K562 (cell line): ENCODE measurements at regions not wholly inside any gene's neighbourhood (a gene's known extent, or its start where the extent isn't known, plus 50 kb on each side); places are given as distances from the start of the nearest gene placed in this dataset.

Source experiments
- ATAC-seq: fragments of 200-7000 bp; cut with Tn5 transposase; 3 replicates; pipeline ENCODE4 v1.9.1; 2020; ENCODE audit warnings: moderate library complexity
- BruUV-seq: library from RNA; stranded (reverse); fragments of 400-500 nt; replicated peaks from 2 replicates; lab custom pipeline; 2021; lab: Mats Ljungman, UMichigan
- CTCF ChIA-PET: fragments of 300-600 bp; formaldehyde crosslinking; extraction: SDS; loops from one replicate; lab custom pipeline; 2021; ENCODE audit warnings: low intra/inter-chr PET ratio; lab: Yijun Ruan, JAX
- POLR2A ChIA-PET: fragments of 300-600, 350-650 bp; sonication (Branson Sonifier 250); formaldehyde crosslinking; extraction: SDS; loops from one replicate; lab custom pipeline; 2021; ENCODE audit warnings: antibody characterized with exemption, inconsistent platforms; lab: Yijun Ruan, JAX
- DNase-seq, 4 experiments: peaks; one replicate each; pipeline versions ENCODE4 v3.0.0 to v3.0.0-alpha.2; 2011 to 2018; ENCODE audit warnings: low spot score in 3 of 4, mixed read lengths in 3 of 4; ENCODE audit errors: extremely low read depth in 1 of 4
- FAIRE-seq: peaks from 2 replicates; lab custom pipeline; 2011; peaks lifted over from hg19 to GRCh38; lab: Jason Lieb, UNC
- H2AFZ ChIP-seq: 2 replicates; pipeline ENCODE4 v1.6.0; 2011; ENCODE audit warnings: low read depth, low read length, control low read depth, inconsistent platforms
- H3K27ac ChIP-seq: fragments of 200-600 bp; 3 replicates; pipeline ENCODE4 v1.8.0; 2011; ENCODE audit warnings: low read depth, mild to moderate bottlenecking, control low read depth, inconsistent platforms, low read length, moderate library complexity, mixed read lengths; ENCODE audit errors: extremely low read depth
- H3K27me3 ChIP-seq, 2 experiments: fragments of 300-600 bp in 1 of 2; 2 replicates in 1 of 2; 3 replicates in 1 of 2; pipeline versions ENCODE4 v1.6.0 to v1.8.0; 2011; ENCODE audit warnings: inconsistent platforms in 2 of 2, low read length in 2 of 2, mild to moderate bottlenecking in 1 of 2, mixed read lengths in 1 of 2, moderate library complexity in 1 of 2; ENCODE audit not compliant: control insufficient read depth in 2 of 2, insufficient read depth in 2 of 2
- H3K36me3 ChIP-seq: fragments of 300-600 bp; 3 replicates; pipeline ENCODE4 v1.8.0; 2011; ENCODE audit warnings: mild to moderate bottlenecking, low read length, inconsistent platforms; ENCODE audit not compliant: control insufficient read depth, insufficient read depth
- H3K4me1 ChIP-seq, 2 experiments: fragments of 200-600 bp in 1 of 2; replicated peaks in 1 of 2; 2 replicates in 1 of 2; 3 replicates in 1 of 2; pipeline versions ENCODE4 v1.5.1 to v1.8.0; 2011; ENCODE audit warnings: inconsistent platforms in 2 of 2, low read length in 2 of 2, mild to moderate bottlenecking in 1 of 2, mixed read lengths in 1 of 2, moderate library complexity in 1 of 2; ENCODE audit not compliant: control insufficient read depth in 2 of 2, insufficient read depth in 2 of 2
- H3K4me2 ChIP-seq: 2 replicates; pipeline ENCODE4 v1.6.1; 2011; ENCODE audit warnings: low read length, control low read depth, inconsistent platforms, mixed read lengths; ENCODE audit not compliant: insufficient read depth
- H3K4me3 ChIP-seq: fragments of 200-600 bp; sonication (generic), shearing (Covaris generic); 2 replicates; pipeline ENCODE4 v1.5.1; 2016; ENCODE audit warnings: control low read depth, inconsistent platforms
- H3K79me2 ChIP-seq: fragments of 200-600 bp; 3 replicates; pipeline ENCODE4 v1.8.0; 2011; ENCODE audit warnings: low read length, inconsistent platforms; ENCODE audit not compliant: control insufficient read depth, insufficient read depth
- H3K9ac ChIP-seq, 2 experiments: 2 replicates each; pipeline versions ENCODE4 v1.6.0 to v1.6.1; 2011; ENCODE audit warnings: low read depth in 2 of 2, low read length in 2 of 2, control low read depth in 1 of 2, inconsistent platforms in 1 of 2, mild to moderate bottlenecking in 1 of 2, mixed read lengths in 1 of 2; ENCODE audit not compliant: insufficient read depth in 1 of 2
- H3K9me1 ChIP-seq: one replicate; pipeline ENCODE4 v1.6.0; 2011; ENCODE audit warnings: inconsistent platforms, mild to moderate bottlenecking, low read length, moderate library complexity; ENCODE audit not compliant: control insufficient read depth, insufficient read depth
- H3K9me3 ChIP-seq: replicated peaks from 2 replicates; pipeline ENCODE4 v1.5.1; 2011; ENCODE audit warnings: low read depth, low read length, inconsistent platforms; ENCODE audit not compliant: control insufficient read depth, insufficient read depth
- H4K20me1 ChIP-seq: replicated peaks from 2 replicates; pipeline ENCODE4 v1.6.1; 2011; ENCODE audit warnings: low read length, inconsistent platforms, mixed read lengths; ENCODE audit not compliant: control insufficient read depth, insufficient read depth
- CBX8 ChIP-seq: fragments of 200-600 bp; sonication (generic); IDR thresholded peaks from 2 replicates; pipeline ENCODE4 v1.6.1; 2012; ENCODE audit warnings: borderline replicate concordance, mixed run types, low read depth, mild to moderate bottlenecking, moderate library complexity, mixed read lengths, low read length, control low read depth, inconsistent platforms; ENCODE audit not compliant: poor library complexity, severe bottlenecking; ENCODE audit errors: extremely low read depth
- GATAD2B ChIP-seq: fragments of 450-650 bp; IDR thresholded peaks from 2 replicates; pipeline ENCODE4 v1.6.1; 2017; ENCODE audit warnings: mild to moderate bottlenecking, borderline replicate concordance
- PHF20 ChIP-seq: fragments of 450-650 bp; IDR thresholded peaks from 2 replicates; pipeline ENCODE4 v1.6.1; 2018; ENCODE audit not compliant: partially characterized antibody
- POLR2A ChIP-seq: fragments of 450-650 bp; conservative IDR thresholded peaks from 2 replicates; pipeline ENCODE4 v1.6.1; 2016
- REST ChIP-seq, 2 experiments: fragments of 450-650 bp; formaldehyde crosslinking in 1 of 2; IDR thresholded peaks; 2 replicates each; pipeline versions ENCODE4 v1.4.0 to v1.6.1; 2014 to 2020; ENCODE audit warnings: mild to moderate bottlenecking in 2 of 2, borderline replicate concordance in 1 of 2, low read depth in 1 of 2
- SMAD4 ChIP-seq: fragments of 250-450 bp; sonication (Bioruptor Pico); conservative IDR thresholded peaks from 2 replicates; pipeline ENCODE4 v1.8.0; 2021; ENCODE audit warnings: inconsistent platforms, mild to moderate bottlenecking, moderate library complexity
- SNIP1 ChIP-seq: fragments of 450-650 bp; IDR thresholded peaks from 2 replicates; pipeline ENCODE4 v1.7.1; 2017; ENCODE audit warnings: low read depth, mild to moderate bottlenecking
- WGBS: fragments of 100-300 bp; shearing (Covaris generic); methylation state at CpG from one replicate; pipeline ENCODE4 v1.1.6; 2016; ENCODE audit warnings: low coverage, mixed read lengths; ENCODE audit not compliant: insufficient coverage; ENCODE audit errors: missing lambda C conversion rate; 5-methylcytosine and 5-hydroxymethylcytosine counted together
- in situ Hi-C: fragments of 300-500 bp; cut with MboI; formaldehyde crosslinking; loops from 4 replicates; pipeline ENCODE4 v1.15.0; 2018; ENCODE audit warnings: inconsistent platforms, mixed read lengths
- intact Hi-C: fragments of 100-400 bp; cut with micrococcal nuclease; formaldehyde crosslinking; loops from 2 replicates; pipeline ENCODE4 v1.14.2; 2022

GRCh38 chr10:108452533-108452932, 1288.0 kb upstream of the SORCS1 start:
- Histone ChIP-seq H3K36me3 (no peaks in the 10 kb centered on the region), H3K79me2 (no peaks in the 10 kb centered on the region), H3K27me3 (no peaks in the 10 kb centered on the region), H3K9me3 (no peaks in the 10 kb centered on the region; the same call in 1 of the 2 replicates), H3K4me1 (no peaks in the 10 kb centered on the region), H2AFZ (no peak overlapping the region), H4K20me1 (no peaks in the 10 kb centered on the region), H3K9me1 (no peaks in the 10 kb centered on the region)
- ChIA-PET POLR2A (no interaction called here), CTCF (no interaction called here)
- WGBS = 3% methylated on average over 5 of the region's 5 CpGs
- BruUV-seq = no TSS peak
- in situ Hi-C loops = no loop called here
- DNase-seq = no peak
- no peak for TF ChIP-seq SNIP1
- TF ChIP-seq REST (IDR thresholded peaks at IDR 0.05; ENCODE audit: borderline replicate concordance) = no peak
- no peak for TF ChIP-seq REST (CRISPR knock-in tag; IDR thresholded peaks at IDR 0.05; ENCODE audit: low read depth)
- no peak for TF ChIP-seq SMAD4 (CRISPR knock-in tag)
- TF ChIP-seq POLR2A = no peak
- TF ChIP-seq PHF20 = no peak
- no peak for TF ChIP-seq CBX8
- TF ChIP-seq GATAD2B = no peak
- TF ChIP-seq, all 486 proteins: peak for 0
- Histone ChIP-seq H3K9ac (no peak overlapping the region), H3K27ac (no peak overlapping the region), H3K4me3 (no peak overlapping the region), H3K4me2 (no peak overlapping the region)
- intact Hi-C loops = no loop called here
- FAIRE-seq (no peak), ATAC-seq (no peak)
